ENCODE measurements at regions not wholly inside any gene's neighbourhood (a gene's known extent, or its start where the extent isn't known, plus 50 kb on each side); places are given as distances from the start of the nearest gene placed in this dataset.

GRCh38 chr10:120406376-120406775 lies 50.7 kb upstream of the PLPP4 start:
- TF ChIP-seq POLR2A (IDR thresholded peaks at IDR 0.05) (no peak), POLR2AphosphoS5 (IDR thresholded peaks at IDR 0.05) (no peak), EP300 (IDR thresholded peaks at IDR 0.05) (no peak), CTCF (IDR thresholded peaks at IDR 0.05) (no peak)
- whole genome bisulfite sequencing, result 87% methylated on average over 4 of the region's 4 CpGs
- H3K27ac ChIP-seq, result no peak overlapping the region
- no peaks in the 10 kb centered on the region for H3K4me1 ChIP-seq
- no peaks in the 10 kb centered on the region for H3K27me3 ChIP-seq
- no peak for DNase-seq (ENCODE audit: low spot score in 2 of 2)
- no peaks in the 10 kb centered on the region for H3K9me3 ChIP-seq
- H3K36me3 ChIP-seq, result no peaks in the 10 kb centered on the region
- H3K4me3 ChIP-seq, result no peak overlapping the region
